ENCODE measurements at regions not wholly inside any gene's neighbourhood (a gene's known extent, or its start where the extent isn't known, plus 50 kb on each side); places are given as distances from the start of the nearest gene placed in this dataset.
A peak's percentile ranks its signal among the peaks of the same experiment; 100 is the strongest.

DNA sequence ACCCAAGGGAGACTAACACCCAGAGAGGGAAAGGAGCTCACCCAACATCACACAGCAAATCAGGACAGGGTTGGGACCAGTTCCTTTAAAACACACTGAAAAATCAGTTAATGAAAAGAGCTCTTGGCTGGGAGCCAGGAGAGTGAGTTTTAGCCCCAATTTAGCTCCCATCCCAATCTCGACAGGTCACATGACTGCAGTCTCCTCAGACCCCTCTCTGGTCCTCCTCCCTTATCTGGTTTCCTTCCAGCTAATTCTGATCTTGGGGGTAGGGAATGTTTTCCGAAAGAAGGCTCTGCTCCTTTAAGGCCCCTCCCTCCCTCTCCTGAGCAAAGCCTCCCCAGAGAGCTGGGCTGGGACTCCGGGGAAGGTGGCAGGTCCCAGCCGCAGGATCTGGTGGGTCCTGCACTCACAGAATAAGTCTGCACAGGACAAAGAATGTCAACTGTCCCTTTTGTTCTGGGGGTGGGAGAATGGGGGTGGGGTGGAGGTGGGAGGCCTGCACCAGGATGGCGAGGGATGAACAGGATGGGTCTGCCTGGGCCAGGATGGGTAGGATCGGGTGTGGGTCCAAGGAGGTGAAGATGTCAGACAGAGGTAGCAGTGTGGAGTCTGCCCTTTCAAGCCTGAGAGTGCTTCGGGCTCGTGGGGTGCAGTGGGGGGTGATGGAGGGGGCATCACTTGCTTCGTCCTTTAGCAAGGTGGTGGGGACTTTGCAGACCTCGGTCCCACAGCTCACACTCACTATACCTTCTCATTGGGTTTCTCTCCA, 57.3 kb upstream of the SSBP3 start:
- Histone ChIP-seq H3K27ac (no peak overlapping the region), H3K27me3 (peaks cover 0 to 37% of the 10 kb centered on the region in 2 donors), H3K4me3 (no peak overlapping the region), H3K9me3 (no peaks in the 10 kb centered on the region), H3K4me1 (no peaks in the 10 kb centered on the region), H3K36me3 (no peaks in the 10 kb centered on the region)
- intact Hi-C loops (cut with DNase I; ENCODE audit: low total_unique reads) = no loop called here
- no peak for DNase-seq
- TF ChIP-seq CTCF (IDR thresholded peaks at IDR 0.05) = no peak

DNA sequence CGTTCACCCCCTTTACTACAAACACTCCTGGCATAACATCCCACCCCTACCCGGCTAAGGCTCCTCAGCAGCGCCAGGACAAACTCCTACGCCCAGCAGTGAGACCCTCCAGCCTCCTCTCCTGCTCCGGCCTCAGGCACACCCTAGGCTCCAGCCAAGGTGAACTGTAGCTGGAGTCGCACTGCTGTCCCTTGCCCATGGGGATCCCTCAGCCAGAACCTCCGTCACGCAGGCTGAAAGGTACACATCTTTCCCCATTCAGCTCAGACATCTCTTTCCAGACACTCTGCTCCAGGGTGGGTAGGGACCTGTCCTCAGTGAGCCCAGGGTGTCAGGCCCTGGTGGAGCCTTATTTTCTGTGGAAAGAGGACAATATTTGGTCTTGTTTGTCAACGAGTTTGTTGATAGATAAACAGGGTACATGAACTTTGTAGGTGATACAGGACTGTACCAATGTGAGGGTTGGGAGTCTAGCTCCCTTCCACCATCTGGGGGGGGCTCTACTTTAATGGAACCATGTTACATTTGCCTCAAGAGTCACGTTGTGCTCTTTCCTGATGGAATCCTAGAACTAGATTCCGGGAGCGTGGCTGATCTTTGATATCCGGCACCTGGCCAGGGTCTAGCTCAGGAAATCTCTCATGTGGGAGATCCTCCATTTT, 56.5 kb upstream of the SSBP3 start:
- Histone ChIP-seq H3K36me3 (no peaks in the 10 kb centered on the region), H3K27ac (no peak overlapping the region), H3K4me3 (no peak overlapping the region), H3K4me1 (no peaks in the 10 kb centered on the region), H3K27me3 (peaks cover 0 to 37% of the 10 kb centered on the region in 2 donors), H3K9me3 (no peaks in the 10 kb centered on the region)
- intact Hi-C loops (cut with DNase I; ENCODE audit: low total_unique reads) = no loop called here
- no peak for TF ChIP-seq CTCF (IDR thresholded peaks at IDR 0.05)
- DNase-seq = peak in 1 of 2 donors; percentile 9

DNA sequence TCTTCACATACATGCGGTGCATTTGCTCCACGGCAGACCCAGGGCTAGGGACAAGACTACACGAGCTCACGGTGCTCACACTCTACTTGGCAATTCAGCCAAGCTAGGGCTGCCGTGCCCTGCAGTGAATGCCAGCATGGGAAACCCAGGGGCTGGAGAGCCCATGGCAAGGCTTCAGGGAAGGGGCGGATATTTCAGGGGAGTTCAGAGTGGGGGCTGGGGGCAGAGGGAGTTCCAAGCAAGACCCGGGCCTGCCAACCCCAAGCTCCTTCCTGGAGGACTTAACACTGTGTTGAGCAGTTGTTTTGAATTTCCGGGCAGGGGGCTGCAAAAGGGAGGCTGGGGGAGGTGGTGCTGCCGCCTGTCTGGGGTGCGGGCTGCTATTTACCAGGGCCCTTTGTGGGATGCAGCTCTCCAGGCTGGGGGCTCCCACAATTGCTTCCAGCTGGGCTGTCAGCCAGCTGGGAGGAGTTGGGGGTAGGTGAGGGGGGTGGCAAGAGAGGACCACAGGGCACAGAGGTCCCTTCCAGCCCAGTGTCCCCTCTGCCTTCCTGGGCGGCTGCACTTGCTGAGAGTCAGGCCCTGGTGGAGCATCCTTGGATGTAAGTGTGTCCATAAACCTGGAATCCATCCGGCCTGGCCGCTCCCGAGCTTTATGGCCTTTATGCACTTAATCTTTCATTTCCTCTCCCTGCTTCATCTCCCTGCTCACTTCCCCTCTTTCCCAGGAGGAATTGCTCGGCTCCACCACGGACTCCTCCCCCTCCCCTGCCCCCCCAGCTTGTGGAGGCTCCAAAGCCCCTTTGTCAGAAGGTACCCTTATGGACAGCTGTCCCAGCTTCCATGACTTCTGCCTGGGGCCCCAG, 55.8 kb upstream of the SSBP3 start:
- no peaks in the 10 kb centered on the region for H3K4me1 ChIP-seq
- TF ChIP-seq CTCF (IDR thresholded peaks at IDR 0.05) = no peak
- DNase-seq = peak in 1 of 2 donors; percentile 5
- peaks cover 0 to 37% of the 10 kb centered on the region in 2 donors for H3K27me3 ChIP-seq
- intact Hi-C loops (cut with DNase I; ENCODE audit: low total_unique reads) = no loop called here
- H3K27ac ChIP-seq = no peak overlapping the region
- no peak overlapping the region for H3K4me3 ChIP-seq
- no peaks in the 10 kb centered on the region for H3K36me3 ChIP-seq
- no peaks in the 10 kb centered on the region for H3K9me3 ChIP-seq

DNA sequence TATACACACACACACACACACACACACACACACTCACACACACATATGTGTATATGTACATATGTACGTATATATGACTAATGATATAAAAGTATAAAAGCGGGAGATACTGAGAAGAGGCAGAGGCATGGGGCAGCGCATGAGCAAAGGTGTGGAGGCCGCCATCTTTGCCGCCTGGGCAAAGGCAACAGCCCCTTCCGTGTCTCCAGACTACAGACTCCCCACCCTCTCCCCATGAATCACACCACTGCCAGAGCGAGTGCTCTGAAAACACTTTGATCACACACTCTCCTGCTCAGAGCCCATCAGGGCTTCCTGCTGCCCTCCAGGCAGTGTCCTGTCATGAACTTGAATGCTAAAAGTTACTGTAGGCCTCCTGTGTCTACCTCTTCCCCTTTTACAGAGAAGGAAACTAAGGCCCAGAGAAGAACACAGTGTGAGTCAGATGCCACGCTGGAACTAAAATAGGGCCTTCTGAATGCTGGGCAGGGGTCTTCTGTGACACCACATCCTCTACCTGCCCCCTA, 54.7 kb upstream of the SSBP3 start:
- TF ChIP-seq CTCF (IDR thresholded peaks at IDR 0.05) = no peak
- intact Hi-C loops (cut with DNase I; ENCODE audit: low total_unique reads) = no loop called here
- no peak for DNase-seq

DNA sequence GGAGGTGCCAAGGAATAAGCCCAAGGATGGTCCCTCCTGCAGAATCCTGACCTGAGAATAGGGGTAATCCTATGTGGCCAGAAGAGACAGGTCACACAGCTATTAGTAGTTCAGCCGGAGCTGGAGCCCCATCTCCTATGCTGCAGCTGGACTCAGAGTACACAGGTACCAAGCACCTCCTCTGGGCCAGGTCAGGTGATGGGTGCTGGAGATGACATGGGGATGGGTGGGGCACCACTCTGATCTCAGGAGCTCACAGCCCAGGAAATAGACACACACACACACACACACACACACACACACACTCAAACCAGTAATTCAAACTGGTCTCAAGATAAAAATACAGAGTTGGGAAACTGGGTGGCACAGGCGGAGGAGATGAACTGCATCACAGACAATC, 54.2 kb upstream of the SSBP3 start:
- Histone ChIP-seq H3K9me3 (no peaks in the 10 kb centered on the region), H3K27ac (no peak overlapping the region), H3K36me3 (no peaks in the 10 kb centered on the region), H3K4me1 (no peaks in the 10 kb centered on the region), H3K27me3 (peaks cover 0 to 37% of the 10 kb centered on the region in 2 donors), H3K4me3 (no peak overlapping the region)
- no peak for DNase-seq
- intact Hi-C loops (cut with DNase I; ENCODE audit: low total_unique reads) = no loop called here
- no peak for TF ChIP-seq CTCF (IDR thresholded peaks at IDR 0.05)

More for the DNA sequence above, 54.7 kb upstream of the SSBP3 start:
- Histone ChIP-seq H3K27ac (no peak overlapping the region), H3K27me3 (peaks cover 0 to 37% of the 10 kb centered on the region in 2 donors), H3K9me3 (no peaks in the 10 kb centered on the region), H3K36me3 (no peaks in the 10 kb centered on the region), H3K4me1 (no peaks in the 10 kb centered on the region), H3K4me3 (no peak overlapping the region)
